ENCODE measurements at regions not wholly inside any gene's neighbourhood (a gene's known extent, or its start where the extent isn't known, plus 50 kb on each side); places are given as distances from the start of the nearest gene placed in this dataset.
"Not testable (repeated sequence)": the region's sequence is repeated elsewhere in the genome, so short reads cannot be mapped to it uniquely, and the experiment has no call there.

DNA sequence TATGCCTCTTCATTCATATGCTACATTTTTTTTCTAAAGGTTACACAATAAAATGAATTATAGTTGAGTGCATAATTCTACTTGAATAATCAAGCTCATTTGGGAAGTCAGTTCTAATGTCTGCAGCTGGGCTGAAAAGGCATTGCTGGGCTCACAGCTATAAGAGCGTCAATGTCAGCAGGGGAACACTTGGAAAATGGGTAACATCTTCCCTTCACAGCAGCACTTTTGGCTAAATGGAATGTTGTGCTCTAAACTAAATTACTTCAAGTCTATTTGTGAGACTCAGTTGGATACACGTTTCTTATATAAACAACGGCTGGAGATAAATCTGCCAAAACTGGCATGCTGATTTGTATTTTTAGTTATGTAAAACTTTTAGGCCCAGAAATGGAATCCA lies 357.8 kb downstream of the TBL1XR1 start:
- Histone ChIP-seq H3K27ac (ENCODE audit: low read depth) (no peak overlapping the region), H3K4me1 (ENCODE audit: insufficient read depth) (no peaks in the 10 kb centered on the region), H3K36me3 (ENCODE audit: insufficient read depth) (no peaks in the 10 kb centered on the region), H3K4me3 (ENCODE audit: low read depth, low read length) (no peak overlapping the region)
- WGBS: 69% methylated on average over 3 of the region's 3 CpGs
- DNase-seq (ENCODE audit: extremely low spot score): no peak

DNA sequence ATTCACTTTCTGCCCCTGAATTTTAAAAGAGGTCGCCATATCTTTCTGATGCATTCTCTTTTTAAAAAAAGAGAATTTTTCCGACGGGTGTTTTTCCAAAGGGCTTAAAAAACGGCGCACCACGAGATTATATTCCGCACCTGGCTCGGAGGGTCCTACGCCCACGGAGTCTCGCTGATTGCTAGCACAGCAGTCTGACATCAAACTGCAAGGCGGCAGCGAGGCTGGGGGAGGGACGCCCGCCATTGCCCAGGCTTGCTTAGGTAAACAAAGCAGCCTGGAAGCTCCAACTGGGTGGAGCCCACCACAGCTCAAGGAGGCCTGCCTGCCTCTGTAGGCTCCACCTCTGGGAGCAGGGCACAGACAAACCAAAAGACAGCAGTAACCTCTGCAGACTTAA lies 370.0 kb downstream of the TBL1XR1 start:
- WGBS: 87% methylated on average over 15 of the region's 15 CpGs
- not testable (repeated sequence) for H3K36me3 ChIP-seq (ENCODE audit: insufficient read depth); H3K27ac ChIP-seq (ENCODE audit: low read depth); H3K4me3 ChIP-seq (ENCODE audit: low read depth, low read length); DNase-seq (ENCODE audit: extremely low spot score); H3K4me1 ChIP-seq (ENCODE audit: insufficient read depth)

DNA sequence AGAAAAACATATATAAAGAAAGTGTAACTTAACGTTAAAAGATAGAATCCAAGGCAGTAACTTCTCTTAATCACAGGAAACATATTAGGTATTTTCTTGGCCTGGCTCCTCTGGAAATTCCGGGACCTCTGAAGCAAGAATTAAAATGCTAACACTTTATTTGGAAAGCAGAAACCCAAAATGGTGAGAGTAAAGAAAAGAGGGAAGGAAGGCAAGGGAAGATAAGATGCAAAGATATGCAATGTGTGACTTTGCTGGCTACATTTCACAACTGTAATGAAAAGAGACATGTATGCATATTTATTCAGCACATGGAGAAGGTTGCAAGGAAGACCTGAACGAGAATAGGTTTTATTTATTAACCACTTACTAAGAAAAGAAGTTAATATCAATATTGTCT lies 372.5 kb downstream of the TBL1XR1 start:
- DNase-seq (ENCODE audit: extremely low spot score): no peak
- H3K4me3 ChIP-seq (ENCODE audit: low read depth, low read length): no peak overlapping the region
- no peaks in the 10 kb centered on the region for H3K36me3 ChIP-seq (ENCODE audit: insufficient read depth)
- WGBS: 36% methylated on average over 3 of the region's 3 CpGs
- no peaks in the 10 kb centered on the region for H3K4me1 ChIP-seq (ENCODE audit: insufficient read depth)
- H3K27ac ChIP-seq (ENCODE audit: low read depth): no peak overlapping the region

DNA sequence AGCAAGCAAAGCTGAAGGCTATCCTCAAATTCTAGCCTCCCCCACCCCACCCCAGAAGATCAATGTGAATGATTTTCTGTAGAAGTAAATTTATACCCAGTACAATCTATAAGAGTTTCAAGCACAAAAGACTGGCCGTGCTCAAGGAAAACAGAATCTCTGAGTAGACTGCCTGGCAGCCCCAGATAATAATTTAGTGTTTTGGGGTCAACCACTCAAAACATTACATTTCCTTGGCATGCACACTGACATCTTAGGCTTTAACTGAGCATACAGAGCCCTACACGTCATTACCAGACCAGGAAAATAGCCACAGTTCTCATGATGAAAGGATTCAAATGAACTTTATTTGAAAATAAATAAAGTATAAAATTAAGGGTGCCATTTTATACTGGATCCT lies 376.5 kb downstream of the TBL1XR1 start:
- Histone ChIP-seq H3K27ac (ENCODE audit: low read depth) (no peak overlapping the region), H3K4me1 (ENCODE audit: insufficient read depth) (no peaks in the 10 kb centered on the region), H3K4me3 (ENCODE audit: low read depth, low read length) (no peak overlapping the region), H3K36me3 (ENCODE audit: insufficient read depth) (no peaks in the 10 kb centered on the region)
- WGBS: 72% methylated on average over 2 of the region's 2 CpGs
- DNase-seq (ENCODE audit: extremely low spot score): no peak

DNA sequence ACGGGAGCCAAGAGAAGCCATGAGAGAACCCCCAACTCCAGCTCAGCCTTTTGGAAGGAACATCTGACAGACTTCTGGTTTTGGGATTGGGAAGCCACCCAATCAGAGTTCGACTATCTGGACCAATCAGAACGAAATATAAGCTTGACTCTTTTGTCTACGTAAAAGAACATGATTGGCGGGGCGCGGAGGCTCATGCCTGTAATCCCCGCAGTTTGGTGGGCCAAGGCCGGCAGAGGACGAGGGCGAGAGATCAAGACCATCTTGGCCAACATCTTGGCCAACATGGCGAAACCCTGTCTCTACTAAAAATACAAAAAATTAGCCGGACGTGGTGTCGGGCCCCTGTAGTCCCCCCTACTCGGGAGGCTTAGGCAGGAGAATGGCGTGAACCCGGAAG lies 380.3 kb downstream of the TBL1XR1 start:
- Histone ChIP-seq H3K27ac (ENCODE audit: low read depth) (no peak overlapping the region), H3K4me3 (ENCODE audit: low read depth, low read length) (no peak overlapping the region), H3K36me3 (ENCODE audit: insufficient read depth) (no peaks in the 10 kb centered on the region), H3K4me1 (ENCODE audit: insufficient read depth) (no peaks in the 10 kb centered on the region)
- 91% methylated on average over 18 of the region's 18 CpGs for WGBS
- DNase-seq (ENCODE audit: extremely low spot score): no peak

DNA sequence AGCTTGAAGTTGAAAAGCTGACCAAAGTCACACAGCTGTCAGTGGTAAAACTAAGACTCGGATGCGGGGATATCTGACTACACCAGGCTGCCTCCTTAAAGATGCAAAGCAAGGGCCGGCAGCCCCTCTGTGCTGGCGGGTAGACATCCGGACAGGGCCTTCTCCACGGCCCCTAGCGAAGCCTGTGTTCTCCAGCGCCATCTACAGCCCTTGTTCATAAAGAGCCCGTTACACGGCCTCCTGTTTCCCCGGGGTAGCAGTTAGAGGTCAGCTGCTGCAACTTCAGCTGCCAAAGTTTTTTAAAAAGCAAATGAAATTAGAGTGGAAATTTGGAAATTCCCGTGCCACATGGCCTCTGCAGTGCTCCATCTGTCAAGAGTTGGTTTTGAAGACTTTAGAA lies 383.0 kb downstream of the TBL1XR1 start:
- H3K4me1 ChIP-seq (ENCODE audit: insufficient read depth): no peaks in the 10 kb centered on the region
- H3K36me3 ChIP-seq (ENCODE audit: insufficient read depth): no peaks in the 10 kb centered on the region
- H3K4me3 ChIP-seq (ENCODE audit: low read depth, low read length): no peak overlapping the region
- no peak overlapping the region for H3K27ac ChIP-seq (ENCODE audit: low read depth)
- 20% methylated on average over 12 of the region's 12 CpGs for WGBS
- DNase-seq (ENCODE audit: extremely low spot score): no peak

DNA sequence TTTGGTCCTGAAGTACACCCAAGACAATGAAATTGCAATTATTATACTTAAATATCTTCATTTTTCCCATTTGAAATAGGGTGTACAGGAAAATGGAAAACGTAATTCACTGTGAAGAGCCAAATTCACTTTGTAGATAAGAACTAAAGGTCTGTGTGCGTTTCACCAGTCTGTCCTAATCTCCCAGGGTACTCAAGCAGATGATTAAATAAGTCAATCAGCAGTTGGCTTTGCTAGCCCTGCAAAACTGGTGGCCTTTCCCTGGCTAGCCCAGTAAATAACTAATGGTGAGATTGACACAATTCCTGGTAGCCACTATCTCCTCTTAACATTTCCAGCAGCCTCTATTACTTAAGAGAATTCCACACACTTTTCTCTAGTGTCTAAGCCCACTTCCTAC lies 389.3 kb downstream of the TBL1XR1 start:
- no peak overlapping the region for H3K27ac ChIP-seq (ENCODE audit: low read depth)
- H3K36me3 ChIP-seq (ENCODE audit: insufficient read depth): no peaks in the 10 kb centered on the region
- whole genome bisulfite sequencing: 68% methylated on average over 2 of the region's 2 CpGs
- H3K4me3 ChIP-seq (ENCODE audit: low read depth, low read length): no peak overlapping the region
- H3K4me1 ChIP-seq (ENCODE audit: insufficient read depth): no peaks in the 10 kb centered on the region
- no peak for DNase-seq (ENCODE audit: extremely low spot score)

DNA sequence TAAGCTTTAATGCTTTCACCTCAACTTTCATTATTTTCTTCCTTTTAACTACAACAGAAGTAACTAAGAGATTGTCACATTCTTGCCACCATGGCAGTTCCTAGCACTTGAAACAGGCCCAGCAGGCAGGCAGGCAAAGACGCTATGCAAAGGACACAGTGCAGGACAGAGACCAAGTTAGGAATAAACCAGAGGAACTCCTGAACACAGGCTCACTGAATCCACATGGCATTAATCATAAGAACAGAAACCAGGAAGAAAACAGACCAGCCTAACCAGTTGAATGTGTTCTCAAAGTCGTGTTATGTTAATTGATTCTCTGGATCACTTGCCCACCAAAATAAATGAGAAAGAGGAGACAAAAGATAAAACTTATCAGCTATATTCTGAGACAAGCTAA lies 397.6 kb downstream of the TBL1XR1 start:
- H3K4me3 ChIP-seq (ENCODE audit: low read depth, low read length): no peak overlapping the region
- no peak overlapping the region for H3K27ac ChIP-seq (ENCODE audit: low read depth)
- 55% methylated on average over 2 of the region's 2 CpGs for WGBS
- no peaks in the 10 kb centered on the region for H3K4me1 ChIP-seq (ENCODE audit: insufficient read depth)
- H3K36me3 ChIP-seq (ENCODE audit: insufficient read depth): no peaks in the 10 kb centered on the region
- DNase-seq (ENCODE audit: extremely low spot score): no peak

DNA sequence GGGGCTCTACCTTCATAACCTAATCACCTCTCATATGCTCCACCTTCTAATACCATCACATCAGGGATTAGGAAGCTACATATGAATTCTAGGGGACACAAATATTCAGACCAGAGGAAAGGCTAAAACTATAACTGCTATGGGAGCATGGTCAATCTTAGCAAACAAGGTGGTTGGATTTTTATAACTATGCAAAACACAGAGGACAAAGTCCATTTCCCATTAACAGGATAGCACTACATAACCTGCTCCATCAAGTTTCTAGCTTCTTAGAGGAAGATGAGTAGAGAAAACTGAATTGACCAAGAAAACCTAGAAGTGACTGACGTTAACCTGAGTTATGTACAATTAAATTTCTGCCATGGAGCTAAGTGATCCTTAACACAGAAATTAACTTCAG lies 398.6 kb downstream of the TBL1XR1 start:
- 51% methylated on average over 1 of the region's 1 CpG for WGBS
- Histone ChIP-seq H3K4me1 (ENCODE audit: insufficient read depth) (no peaks in the 10 kb centered on the region), H3K36me3 (ENCODE audit: insufficient read depth) (no peaks in the 10 kb centered on the region), H3K27ac (ENCODE audit: low read depth) (no peak overlapping the region), H3K4me3 (ENCODE audit: low read depth, low read length) (no peak overlapping the region)
- DNase-seq (ENCODE audit: extremely low spot score): no peak

DNA sequence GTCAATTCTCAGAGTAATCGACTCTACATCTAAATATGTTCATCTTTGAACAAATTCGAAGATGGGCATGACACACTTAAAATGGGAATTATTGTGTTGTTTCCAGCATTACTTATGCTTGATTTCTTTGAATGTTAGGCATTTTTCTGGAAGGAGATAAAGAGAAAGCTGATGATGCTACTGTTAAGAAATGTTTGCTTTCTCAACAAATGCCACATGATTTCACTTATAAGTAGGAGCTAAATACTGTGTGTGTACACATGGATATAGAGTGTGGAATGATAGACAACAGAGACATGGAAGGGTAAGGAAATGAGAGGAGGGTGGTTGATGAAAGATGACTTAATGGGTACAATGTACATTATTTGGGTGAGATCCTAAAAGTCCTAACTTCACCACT lies 400.9 kb downstream of the TBL1XR1 start:
- DNase-seq (ENCODE audit: extremely low spot score): no peak
- no peak overlapping the region for H3K27ac ChIP-seq (ENCODE audit: low read depth)
- 86% methylated on average over 2 of the region's 2 CpGs for WGBS
- H3K4me3 ChIP-seq (ENCODE audit: low read depth, low read length): no peak overlapping the region
- no peaks in the 10 kb centered on the region for H3K4me1 ChIP-seq (ENCODE audit: insufficient read depth)
- H3K36me3 ChIP-seq (ENCODE audit: insufficient read depth): no peaks in the 10 kb centered on the region

DNA sequence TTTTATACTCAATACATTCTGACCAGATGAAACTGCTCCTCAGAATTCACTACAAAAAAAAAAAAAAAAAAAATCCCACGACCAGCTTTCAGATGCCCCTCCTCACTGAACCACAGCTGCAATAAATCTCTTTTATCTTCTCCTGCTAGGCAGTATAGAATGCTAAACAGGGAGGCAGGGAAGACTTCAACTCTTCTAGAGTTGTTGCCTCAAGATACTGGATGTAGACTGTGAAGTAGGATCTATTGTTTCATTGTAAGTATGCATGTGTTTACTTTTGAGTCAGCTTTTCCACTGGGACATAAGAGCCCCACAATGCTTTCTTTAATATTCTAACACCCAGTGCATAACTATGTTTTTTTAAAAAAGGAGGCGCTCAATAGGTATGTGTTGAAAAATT lies 401.4 kb downstream of the TBL1XR1 start:
- H3K4me3 ChIP-seq (ENCODE audit: low read depth, low read length): no peak overlapping the region
- H3K27ac ChIP-seq (ENCODE audit: low read depth): no peak overlapping the region
- WGBS: 46% methylated on average over 2 of the region's 2 CpGs
- no peak for DNase-seq (ENCODE audit: extremely low spot score)
- H3K4me1 ChIP-seq (ENCODE audit: insufficient read depth): no peaks in the 10 kb centered on the region
- H3K36me3 ChIP-seq (ENCODE audit: insufficient read depth): no peaks in the 10 kb centered on the region

DNA sequence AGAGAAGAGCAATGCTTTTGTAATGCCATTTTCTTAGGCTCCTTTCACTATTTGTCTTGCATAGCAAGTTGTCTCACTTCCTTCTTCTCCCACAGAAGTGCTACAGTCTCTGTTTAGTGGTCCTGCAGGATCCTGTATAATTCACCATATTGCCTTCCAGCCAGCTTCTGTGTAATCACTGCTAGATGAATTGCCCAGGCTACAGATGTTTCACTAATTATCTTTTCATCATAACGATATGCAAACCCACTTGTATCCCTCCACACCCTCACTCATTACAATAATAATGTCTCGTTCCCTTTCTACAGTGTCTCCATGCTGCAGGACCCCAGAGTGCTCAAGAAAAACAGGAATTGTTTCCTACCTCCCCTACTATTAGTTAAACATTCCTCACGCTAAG lies 402.9 kb downstream of the TBL1XR1 start:
- Histone ChIP-seq H3K27ac (ENCODE audit: low read depth) (no peak overlapping the region), H3K4me3 (ENCODE audit: low read depth, low read length) (no peak overlapping the region), H3K4me1 (ENCODE audit: insufficient read depth) (no peaks in the 10 kb centered on the region), H3K36me3 (ENCODE audit: insufficient read depth) (no peaks in the 10 kb centered on the region)
- no peak for DNase-seq (ENCODE audit: extremely low spot score)
- 76% methylated on average over 3 of the region's 3 CpGs for WGBS

DNA sequence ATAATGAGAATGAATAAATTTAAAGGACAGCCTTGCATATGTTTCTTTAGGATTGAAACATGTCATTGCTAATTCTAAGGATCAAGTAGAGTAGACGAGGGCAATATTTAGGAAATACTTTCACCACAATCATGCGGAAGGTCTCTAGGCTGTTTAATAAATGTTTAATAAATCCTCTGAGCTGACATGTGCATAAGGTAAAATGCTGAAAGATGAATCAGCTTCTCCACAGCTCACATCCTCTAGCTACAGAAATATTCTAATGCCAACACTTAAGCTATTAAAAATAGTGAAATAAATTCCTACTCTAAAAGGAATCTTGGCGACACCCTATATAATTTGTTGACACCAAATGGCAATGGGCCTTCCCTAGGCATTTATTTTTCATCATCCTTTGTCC lies 407.3 kb downstream of the TBL1XR1 start:
- H3K4me1 ChIP-seq (ENCODE audit: insufficient read depth): no peaks in the 10 kb centered on the region
- no peak overlapping the region for H3K27ac ChIP-seq (ENCODE audit: low read depth)
- WGBS: 71% methylated on average over 3 of the region's 3 CpGs
- DNase-seq (ENCODE audit: extremely low spot score): no peak
- H3K36me3 ChIP-seq (ENCODE audit: insufficient read depth): no peaks in the 10 kb centered on the region
- H3K4me3 ChIP-seq (ENCODE audit: low read depth, low read length): no peak overlapping the region

DNA sequence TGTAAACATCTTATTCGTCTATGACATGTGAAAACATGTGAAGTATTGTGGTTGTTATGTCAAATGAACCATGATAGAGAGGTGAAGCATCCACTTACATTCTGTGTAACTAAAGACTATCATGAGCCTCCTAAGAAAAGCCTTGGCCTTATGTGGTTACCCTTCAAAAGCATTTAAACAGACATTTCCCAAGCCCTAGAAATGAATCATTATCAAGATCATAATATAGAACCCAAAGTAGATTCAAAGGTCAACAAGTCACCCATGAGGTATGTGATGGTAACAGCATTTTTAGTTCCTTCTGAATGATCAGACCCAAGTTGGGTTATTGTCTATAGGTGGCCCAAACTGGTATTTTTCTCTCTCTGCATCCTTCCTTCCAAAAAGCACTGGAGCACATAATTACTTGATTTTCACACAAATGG lies 408.0 kb downstream of the TBL1XR1 start:
- WGBS: 76% methylated on average over 1 of the region's 1 CpG
- Histone ChIP-seq H3K36me3 (ENCODE audit: insufficient read depth) (no peaks in the 10 kb centered on the region), H3K27ac (ENCODE audit: low read depth) (no peak overlapping the region), H3K4me1 (ENCODE audit: insufficient read depth) (no peaks in the 10 kb centered on the region), H3K4me3 (ENCODE audit: low read depth, low read length) (no peak overlapping the region)
- DNase-seq (ENCODE audit: extremely low spot score): no peak

DNA sequence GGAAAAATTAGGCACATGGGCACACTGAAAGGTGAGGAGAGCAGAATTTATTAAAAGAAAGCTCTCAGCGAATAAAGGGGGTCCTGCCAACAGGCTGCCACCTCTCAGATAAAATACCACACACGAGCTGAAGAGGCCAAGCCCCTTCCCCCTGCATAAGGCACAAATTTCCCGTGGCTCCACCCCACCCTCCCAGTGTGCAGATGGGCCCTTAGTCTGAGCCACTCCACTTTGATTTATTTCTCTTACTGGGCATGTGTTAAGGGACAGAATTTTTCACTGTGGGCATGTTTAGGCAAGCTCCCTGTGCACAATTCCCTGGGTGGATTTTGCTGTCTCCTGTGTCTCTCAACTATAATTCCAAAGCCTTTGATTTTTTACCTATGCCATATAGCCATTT lies 409.8 kb downstream of the TBL1XR1 start:
- Histone ChIP-seq H3K27ac (ENCODE audit: low read depth) (no peak overlapping the region), H3K36me3 (ENCODE audit: insufficient read depth) (no peaks in the 10 kb centered on the region), H3K4me3 (ENCODE audit: low read depth, low read length) (no peak overlapping the region), H3K4me1 (ENCODE audit: insufficient read depth) (no peaks in the 10 kb centered on the region)
- WGBS: 70% methylated on average over 3 of the region's 3 CpGs
- DNase-seq (ENCODE audit: extremely low spot score): no peak
